H9 (cell line): ENCODE measurements at regions not wholly inside any gene's neighbourhood (a gene's known extent, or its start where the extent isn't known, plus 50 kb on each side); places are given as distances from the start of the nearest gene placed in this dataset.

Experiments
- DNase-seq: peaks from one replicate; pipeline ENCODE4 v3.0.0-alpha.2; 2017
- H2AFZ ChIP-seq: one replicate; pipeline ENCODE4 v1.6.1; 2013; ENCODE audit warnings: mild to moderate bottlenecking, low read length, control low read depth, moderate library complexity
- H2AK5ac ChIP-seq: 2 replicates; pipeline ENCODE4 v1.6.1; 2013; ENCODE audit warnings: low read length, control low read depth, mixed read lengths; ENCODE audit not compliant: insufficient read length
- H2BK120ac ChIP-seq: one replicate; pipeline ENCODE4 v1.6.1; 2013; ENCODE audit warnings: low read depth, mild to moderate bottlenecking, low read length, control low read depth, inconsistent platforms; ENCODE audit not compliant: poor library complexity, severe bottlenecking
- H2BK12ac ChIP-seq: 2 replicates; pipeline ENCODE4 v1.6.1; 2013; ENCODE audit warnings: low read length, control low read depth, mixed read lengths, low read depth; ENCODE audit not compliant: insufficient read length
- H2BK15ac ChIP-seq: 2 replicates; pipeline ENCODE4 v1.6.1; 2013; ENCODE audit warnings: low read depth, low read length, control low read depth
- H2BK20ac ChIP-seq: one replicate; pipeline ENCODE4 v1.6.1; 2013; ENCODE audit warnings: low read depth, mild to moderate bottlenecking, low read length, control low read depth, inconsistent platforms; ENCODE audit not compliant: poor library complexity, severe bottlenecking
- H2BK5ac ChIP-seq: 2 replicates; pipeline ENCODE4 v1.6.1; 2013; ENCODE audit warnings: low read length, control low read depth, mixed read lengths; ENCODE audit not compliant: insufficient read length
- H3K14ac ChIP-seq: 2 replicates; pipeline ENCODE4 v1.6.1; 2013; ENCODE audit warnings: low read length, control low read depth; ENCODE audit not compliant: insufficient read depth
- H3K18ac ChIP-seq: 2 replicates; pipeline ENCODE4 v1.6.1; 2013; ENCODE audit warnings: low read depth, mild to moderate bottlenecking, mixed read lengths, low read length, control low read depth; ENCODE audit not compliant: insufficient read length
- H3K23ac ChIP-seq: 2 replicates; pipeline ENCODE4 v1.6.1; 2013; ENCODE audit warnings: low read length, control low read depth, mixed read lengths, low read depth; ENCODE audit not compliant: insufficient read length
- H3K23me2 ChIP-seq: 2 replicates; pipeline ENCODE4 v1.6.1; 2013; ENCODE audit warnings: low read depth, mild to moderate bottlenecking, mixed read lengths, low read length, control low read depth; ENCODE audit not compliant: insufficient read length, poor library complexity, severe bottlenecking
- H3K27ac ChIP-seq: 2 replicates; pipeline ENCODE4 v1.5.1; 2013; ENCODE audit warnings: low read length, control low read depth, mixed read lengths, low read depth; ENCODE audit not compliant: insufficient read length
- H3K27me3 ChIP-seq: 2 replicates; pipeline ENCODE4 v1.6.1; 2013; ENCODE audit warnings: low read length, control low read depth, inconsistent platforms; ENCODE audit not compliant: insufficient read depth
- H3K4ac ChIP-seq: 2 replicates; pipeline ENCODE4 v1.6.1; 2013; ENCODE audit warnings: low read depth, mild to moderate bottlenecking, control low read depth, inconsistent platforms, low read length, moderate library complexity
- H3K4me1 ChIP-seq: 2 replicates; pipeline ENCODE4 v1.6.1; 2013; ENCODE audit warnings: low read length, control low read depth, inconsistent platforms; ENCODE audit not compliant: insufficient read depth
- H3K4me2 ChIP-seq: 2 replicates; pipeline ENCODE4 v1.6.1; 2013; ENCODE audit warnings: low read length, control low read depth, mixed read lengths; ENCODE audit not compliant: insufficient read length, insufficient read depth
- H3K56ac ChIP-seq: 2 replicates; pipeline ENCODE4 v1.6.1; 2013; ENCODE audit warnings: low read depth, mild to moderate bottlenecking, mixed read lengths, low read length, control low read depth; ENCODE audit not compliant: insufficient read length
- H3K79me1 ChIP-seq: 2 replicates; pipeline ENCODE4 v1.6.1; 2013; ENCODE audit warnings: low read depth, mild to moderate bottlenecking, moderate library complexity, low read length, control low read depth, inconsistent platforms; ENCODE audit not compliant: insufficient read depth, poor library complexity, severe bottlenecking
- H3K79me2 ChIP-seq: 2 replicates; pipeline ENCODE4 v1.6.1; 2013; ENCODE audit warnings: low read length, control low read depth, inconsistent platforms; ENCODE audit not compliant: insufficient read depth
- H3K9ac ChIP-seq: 2 replicates; pipeline ENCODE4 v1.6.1; 2013; ENCODE audit warnings: low read length, control low read depth, mixed read lengths; ENCODE audit not compliant: insufficient read length; ENCODE audit errors: extremely low read depth
- H3K9me3 ChIP-seq: one replicate; pipeline ENCODE4 v1.6.1; 2013; ENCODE audit warnings: low read depth, low read length, inconsistent platforms; ENCODE audit not compliant: control insufficient read depth
- H3T11ph ChIP-seq: one replicate; pipeline ENCODE4 v1.6.1; 2013; ENCODE audit warnings: mild to moderate bottlenecking, low read length, control low read depth, inconsistent platforms
- H4K20me1 ChIP-seq: one replicate; pipeline ENCODE4 v1.6.1; 2013; ENCODE audit not compliant: control insufficient read depth, insufficient read length, insufficient read depth
- H4K5ac ChIP-seq: 2 replicates; pipeline ENCODE4 v1.6.1; 2013; ENCODE audit warnings: low read depth, mild to moderate bottlenecking, mixed read lengths, low read length, control low read depth; ENCODE audit not compliant: insufficient read length
- H4K8ac ChIP-seq: replicated peaks from 2 replicates; pipeline ENCODE4 v1.6.1; 2013; ENCODE audit warnings: low read length, control low read depth, mixed read lengths, low read depth; ENCODE audit not compliant: insufficient read length
- H4K91ac ChIP-seq: 2 replicates; pipeline ENCODE4 v1.6.1; 2013; ENCODE audit warnings: low read depth, mild to moderate bottlenecking, moderate library complexity, mixed read lengths, low read length, control low read depth; ENCODE audit not compliant: insufficient read length
- H3K27ac Mint-ChIP-seq, 3 experiments: 2 replicates in 2 of 3; 3 replicates in 1 of 3; pipeline ENCODE4 v1.8.0; 2020 to 2021; ENCODE audit warnings: mixed read lengths in 3 of 3, mild to moderate bottlenecking in 1 of 3, moderate library complexity in 1 of 3
- H3K27me3 Mint-ChIP-seq: 2 replicates; pipeline ENCODE4 v1.8.0; 2021; ENCODE audit warnings: low read depth, mild to moderate bottlenecking, moderate library complexity, mixed read lengths
- H3K36me3 Mint-ChIP-seq, 3 experiments: 2 replicates in 2 of 3; 3 replicates in 1 of 3; pipeline ENCODE4 v1.8.0; 2020 to 2021; ENCODE audit warnings: low read depth in 3 of 3, mixed read lengths in 3 of 3; ENCODE audit not compliant: insufficient read depth in 1 of 3
- H3K4me1 Mint-ChIP-seq, 2 experiments: 2 replicates each; pipeline ENCODE4 v1.8.0; 2020; ENCODE audit warnings: mixed read lengths in 2 of 2
- H3K4me3 Mint-ChIP-seq, 2 experiments: 2 replicates in 1 of 2; 3 replicates in 1 of 2; pipeline ENCODE4 v1.8.0; 2020 to 2021; ENCODE audit warnings: mild to moderate bottlenecking in 2 of 2, mixed read lengths in 2 of 2, moderate library complexity in 1 of 2
- H3K9me3 Mint-ChIP-seq, 2 experiments: 2 replicates in 1 of 2; 3 replicates in 1 of 2; pipeline ENCODE4 v1.8.0; 2020; ENCODE audit warnings: mild to moderate bottlenecking in 2 of 2, mixed read lengths in 2 of 2, moderate library complexity in 1 of 2
- WGBS: extraction: QIAGEN DNeasy Blood & Tissue Kit; methylation state at CpG from one replicate; pipeline ENCODE4 v1.1.7; 2013; ENCODE audit warnings: missing lambda C conversion rate, low lambda C conversion rate, mixed read lengths; ENCODE audit not compliant: insufficient read length; ENCODE audit errors: extremely low coverage; 5-methylcytosine and 5-hydroxymethylcytosine counted together
- TF ChIP-seq, protein P1 (sequence below): fragments of 200-600 bp; sonication (generic); conservative IDR thresholded peaks from 3 replicates; pipeline ENCODE4 v1.8.0; 2021; ENCODE audit warnings: antibody characterized with exemption, mild to moderate bottlenecking

DNA sequence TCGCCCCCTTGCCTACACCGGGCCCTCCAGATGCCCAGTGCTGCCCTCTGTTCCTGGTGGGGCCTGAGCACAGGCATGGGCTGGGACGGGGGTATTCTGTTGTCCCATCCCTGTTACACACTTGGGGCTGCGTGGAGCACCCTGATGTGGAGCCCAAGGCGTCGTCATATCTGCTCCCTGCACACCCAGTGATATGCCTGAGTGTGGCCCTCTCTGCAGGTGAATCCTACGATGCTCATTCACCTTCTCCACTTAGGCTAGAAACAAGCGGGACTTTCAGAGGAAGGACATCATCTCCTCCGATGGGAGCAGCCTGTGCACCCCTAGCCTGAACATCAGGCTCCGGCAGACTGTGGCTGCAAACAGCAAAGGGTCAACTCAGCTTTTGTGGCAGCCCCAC, 91.0 kb upstream of the NPTX2 start:
- Histone ChIP-seq H3K4me1 (no peaks in the 10 kb centered on the region), H3K9ac (no peak overlapping the region), H2AFZ (no peak overlapping the region), H3K4ac (no peak overlapping the region), H3K79me1 (no peaks in the 10 kb centered on the region), H4K5ac (no peak overlapping the region), H2BK12ac (no peak overlapping the region), H4K8ac (no peak overlapping the region), H2BK5ac (no peak overlapping the region), H3K23ac (no peak overlapping the region), H3K14ac (no peak overlapping the region; the same call in 1 of the 2 replicates), H4K20me1 (no peaks in the 10 kb centered on the region), H2BK15ac (no peak overlapping the region), H3K79me2 (no peaks in the 10 kb centered on the region), H3K27ac (no peak overlapping the region), H3K4me2 (no peak overlapping the region), H4K91ac (no peak overlapping the region), H3T11ph (no peak overlapping the region), H2BK120ac (no peak overlapping the region), H2BK20ac (no peak overlapping the region), H3K18ac (no peak overlapping the region), H3K27me3 (no peaks in the 10 kb centered on the region), H3K9me3 (peaks cover 12% of the 10 kb centered on the region), H3K23me2 (no peaks in the 10 kb centered on the region), H2AK5ac (no peak overlapping the region), H3K56ac (no peak overlapping the region)
- peaks cover 5 to 8% (median 5%) of the 10 kb centered on the region in 3 experiments for H3K36me3 Mint-ChIP-seq
- H3K27me3 Mint-ChIP-seq, result peaks cover 13% of the 10 kb centered on the region
- no peak overlapping the region for H3K4me3 Mint-ChIP-seq
- TF ChIP-seq, protein P1, sequence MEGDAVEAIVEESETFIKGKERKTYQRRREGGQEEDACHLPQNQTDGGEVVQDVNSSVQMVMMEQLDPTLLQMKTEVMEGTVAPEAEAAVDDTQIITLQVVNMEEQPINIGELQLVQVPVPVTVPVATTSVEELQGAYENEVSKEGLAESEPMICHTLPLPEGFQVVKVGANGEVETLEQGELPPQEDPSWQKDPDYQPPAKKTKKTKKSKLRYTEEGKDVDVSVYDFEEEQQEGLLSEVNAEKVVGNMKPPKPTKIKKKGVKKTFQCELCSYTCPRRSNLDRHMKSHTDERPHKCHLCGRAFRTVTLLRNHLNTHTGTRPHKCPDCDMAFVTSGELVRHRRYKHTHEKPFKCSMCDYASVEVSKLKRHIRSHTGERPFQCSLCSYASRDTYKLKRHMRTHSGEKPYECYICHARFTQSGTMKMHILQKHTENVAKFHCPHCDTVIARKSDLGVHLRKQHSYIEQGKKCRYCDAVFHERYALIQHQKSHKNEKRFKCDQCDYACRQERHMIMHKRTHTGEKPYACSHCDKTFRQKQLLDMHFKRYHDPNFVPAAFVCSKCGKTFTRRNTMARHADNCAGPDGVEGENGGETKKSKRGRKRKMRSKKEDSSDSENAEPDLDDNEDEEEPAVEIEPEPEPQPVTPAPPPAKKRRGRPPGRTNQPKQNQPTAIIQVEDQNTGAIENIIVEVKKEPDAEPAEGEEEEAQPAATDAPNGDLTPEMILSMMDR, result no peak
- H3K4me1 Mint-ChIP-seq, result peaks cover 7% of the 10 kb centered on the region in 2 experiments; a peak in 2 of 4 replicates
- WGBS, result no CpG with 5 or more reads among the region's 10 CpGs
- H3K27ac Mint-ChIP-seq, result no peak overlapping the region
- DNase-seq, result no peak
- H3K9me3 Mint-ChIP-seq, result peaks cover 37 to 42% of the 10 kb centered on the region in 2 experiments
